ENCODE measurements at regions not wholly inside any gene's neighbourhood (a gene's known extent, or its start where the extent isn't known, plus 50 kb on each side); places are given as distances from the start of the nearest gene placed in this dataset.
"Not testable (repeated sequence)": the region's sequence is repeated elsewhere in the genome, so short reads cannot be mapped to it uniquely, and the experiment has no call there.

DNA sequence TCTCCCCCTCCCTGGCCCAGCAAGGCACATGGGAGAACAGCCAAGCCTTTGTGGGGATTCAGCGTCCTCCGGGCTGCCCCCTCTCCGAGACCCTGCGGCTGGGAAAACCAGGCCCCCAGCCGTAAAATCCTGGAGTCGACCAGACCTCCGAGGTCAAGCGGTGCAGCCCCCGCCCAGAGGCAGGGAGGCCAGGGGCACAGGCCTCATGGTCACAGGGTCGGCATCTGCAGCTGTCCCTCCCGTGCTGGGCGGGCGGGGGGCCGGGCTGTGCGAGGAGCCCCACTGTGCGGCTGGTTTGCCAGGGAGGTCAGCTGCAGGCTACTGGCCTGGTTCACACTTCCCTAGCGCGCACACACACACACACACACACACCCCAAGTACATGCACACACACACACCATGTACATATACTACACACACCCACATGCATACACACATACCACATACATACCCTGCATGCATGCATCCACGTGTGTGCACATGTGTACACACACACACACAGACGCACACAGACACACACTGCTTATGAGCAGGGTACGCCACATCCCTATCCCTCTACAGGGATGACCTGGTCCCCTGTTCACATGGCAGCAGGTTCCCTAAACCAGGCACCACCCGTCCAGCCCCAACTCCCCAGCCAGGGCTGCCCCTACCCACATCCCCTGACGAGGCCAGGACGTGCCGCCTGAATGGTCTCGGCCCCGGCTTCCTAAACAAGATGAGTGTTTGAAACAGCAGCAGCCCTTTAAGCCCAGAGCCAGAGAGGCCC is 108.9 kb upstream of the CIBAR2 start:
- DNase-seq (ENCODE audit: low spot score), result no peak

DNA sequence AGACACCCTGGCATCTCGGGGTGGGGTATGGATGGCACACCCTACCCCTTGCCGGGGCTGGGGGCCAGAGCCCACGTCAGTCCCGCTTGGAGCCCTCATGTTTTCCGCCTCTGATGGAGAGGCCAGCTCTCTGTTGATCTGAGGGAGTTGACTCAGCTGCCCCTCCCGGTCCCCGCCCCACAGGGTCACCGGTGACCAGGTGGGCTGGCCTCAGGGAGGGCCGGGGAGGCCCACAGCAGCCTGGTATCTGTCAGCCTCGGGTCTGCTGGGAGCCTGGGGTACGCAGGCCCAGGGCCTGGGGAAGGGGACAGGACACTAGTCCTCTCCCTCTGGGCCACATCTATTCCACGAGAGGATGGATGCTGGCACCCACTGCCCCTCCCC is 109.5 kb upstream of the CIBAR2 start:
- DNase-seq (ENCODE audit: low spot score), result no peak

DNA sequence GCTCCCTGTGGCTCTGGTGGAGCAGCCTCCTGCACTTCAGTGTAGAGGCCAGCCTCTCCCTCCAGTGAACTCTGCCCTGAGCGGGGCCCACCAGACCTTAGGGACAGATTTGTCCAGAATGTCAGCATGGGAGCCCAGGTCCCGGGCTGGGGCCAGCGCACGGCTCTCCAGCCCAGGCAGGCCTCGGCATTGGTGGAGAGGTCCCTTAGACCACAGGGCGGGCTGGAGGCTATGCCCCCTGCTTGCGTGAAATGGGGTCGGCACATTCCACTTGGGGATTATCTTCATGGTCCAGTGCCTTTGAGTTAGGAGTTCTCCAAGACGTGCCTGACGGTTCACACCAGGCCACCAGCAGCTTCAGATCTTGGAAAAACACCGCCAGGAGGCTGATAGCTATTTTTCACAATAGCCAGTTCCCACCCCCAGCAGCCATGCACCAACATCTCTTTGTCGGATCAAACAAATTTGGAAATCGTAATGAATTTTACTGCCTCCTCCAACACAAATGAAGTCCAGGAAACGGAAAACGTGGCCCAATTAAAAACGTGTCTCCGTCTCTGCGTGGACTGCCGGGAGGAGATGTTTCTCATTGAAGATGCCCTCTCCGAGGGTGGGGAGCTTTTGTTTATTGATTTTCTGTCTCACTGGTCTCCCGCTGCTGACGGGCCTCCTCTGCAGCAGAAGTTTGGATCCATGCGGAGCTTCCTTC is 110.0 kb upstream of the CIBAR2 start:
- no peak for DNase-seq (ENCODE audit: low spot score)

DNA sequence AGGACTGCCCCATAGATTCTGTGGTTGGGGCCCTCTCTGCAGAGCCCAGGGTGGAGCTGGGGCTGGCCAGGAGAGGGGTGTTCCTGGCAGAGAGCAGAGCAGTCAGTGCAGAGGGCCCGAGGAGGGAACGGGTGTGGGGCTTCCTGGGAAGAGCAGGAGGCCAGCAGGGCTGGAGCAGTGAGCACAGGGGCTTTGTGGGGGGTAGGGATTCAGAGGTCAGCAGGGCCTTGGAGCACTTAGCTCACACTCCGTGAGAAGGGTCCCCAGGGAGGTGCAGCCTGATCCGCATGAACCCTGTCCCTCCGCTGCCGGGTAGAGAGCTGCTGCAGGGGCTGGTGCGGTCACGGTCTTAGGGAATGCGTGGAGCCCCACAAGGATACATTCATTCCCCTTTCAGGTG is 113.0 kb upstream of the CIBAR2 start:
- DNase-seq (ENCODE audit: low spot score), result no peak

DNA sequence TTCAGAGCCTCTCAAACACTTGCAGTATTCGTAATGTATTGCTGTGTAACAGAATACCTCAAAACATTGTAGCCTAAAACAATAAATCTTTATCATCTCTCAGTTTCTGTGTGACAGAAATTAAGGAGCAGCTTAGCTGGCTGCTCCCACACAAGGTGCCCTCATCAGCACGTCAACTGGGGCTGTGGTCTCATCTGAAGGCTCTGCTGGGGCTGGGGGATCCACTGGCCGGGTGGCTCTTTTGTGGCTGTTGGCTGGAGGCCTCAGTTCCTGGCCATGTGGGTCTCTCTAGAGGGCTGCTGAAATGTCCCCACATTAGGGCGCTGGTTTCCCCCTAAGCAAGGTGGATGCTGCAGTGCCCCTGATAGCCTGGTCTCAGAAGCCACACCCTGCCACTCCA is 113.4 kb upstream of the CIBAR2 start:
- DNase-seq (ENCODE audit: low spot score), result no peak

DNA sequence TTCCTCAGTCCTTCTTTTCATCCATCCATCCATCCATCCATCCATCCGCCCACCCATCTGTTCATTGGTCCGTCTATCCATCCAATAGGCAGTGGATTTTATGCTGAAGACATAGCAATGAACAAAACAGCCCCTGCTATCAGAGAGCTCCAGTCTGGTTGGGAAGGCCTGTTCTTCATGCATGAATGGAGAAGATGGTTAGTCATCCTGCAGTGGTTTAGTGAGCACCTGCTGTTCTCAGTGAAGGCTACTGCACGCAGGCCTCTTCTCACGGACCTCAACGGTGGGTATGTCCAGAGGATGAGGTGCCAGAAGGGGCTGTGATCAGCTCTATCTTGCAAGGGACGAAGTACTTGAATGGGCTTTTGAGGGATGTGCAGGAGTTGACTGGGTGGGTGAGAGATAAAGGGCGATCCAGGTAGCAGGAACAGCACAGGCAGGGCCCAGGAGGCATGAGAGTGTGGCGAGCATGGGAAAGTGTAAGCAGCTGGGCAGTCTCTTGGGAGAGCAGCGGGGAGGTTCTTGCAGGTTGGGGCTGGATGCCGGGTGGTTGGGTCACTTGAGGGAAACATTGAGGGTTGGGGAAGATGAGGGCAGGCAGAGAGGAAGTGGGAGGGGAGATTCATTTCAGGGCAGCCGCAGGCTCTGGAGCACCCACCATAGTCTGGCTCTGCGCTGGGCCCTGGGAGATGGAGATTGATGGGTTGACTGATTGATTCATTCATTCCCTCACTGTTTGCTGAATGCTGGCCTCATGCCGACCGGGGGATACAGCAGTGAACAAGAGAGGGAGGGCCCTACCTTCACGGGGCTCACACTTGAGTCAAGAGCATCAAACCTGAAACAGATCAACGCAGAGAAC is 115.0 kb upstream of the CIBAR2 start:
- DNase-seq (ENCODE audit: low spot score), result no peak

DNA sequence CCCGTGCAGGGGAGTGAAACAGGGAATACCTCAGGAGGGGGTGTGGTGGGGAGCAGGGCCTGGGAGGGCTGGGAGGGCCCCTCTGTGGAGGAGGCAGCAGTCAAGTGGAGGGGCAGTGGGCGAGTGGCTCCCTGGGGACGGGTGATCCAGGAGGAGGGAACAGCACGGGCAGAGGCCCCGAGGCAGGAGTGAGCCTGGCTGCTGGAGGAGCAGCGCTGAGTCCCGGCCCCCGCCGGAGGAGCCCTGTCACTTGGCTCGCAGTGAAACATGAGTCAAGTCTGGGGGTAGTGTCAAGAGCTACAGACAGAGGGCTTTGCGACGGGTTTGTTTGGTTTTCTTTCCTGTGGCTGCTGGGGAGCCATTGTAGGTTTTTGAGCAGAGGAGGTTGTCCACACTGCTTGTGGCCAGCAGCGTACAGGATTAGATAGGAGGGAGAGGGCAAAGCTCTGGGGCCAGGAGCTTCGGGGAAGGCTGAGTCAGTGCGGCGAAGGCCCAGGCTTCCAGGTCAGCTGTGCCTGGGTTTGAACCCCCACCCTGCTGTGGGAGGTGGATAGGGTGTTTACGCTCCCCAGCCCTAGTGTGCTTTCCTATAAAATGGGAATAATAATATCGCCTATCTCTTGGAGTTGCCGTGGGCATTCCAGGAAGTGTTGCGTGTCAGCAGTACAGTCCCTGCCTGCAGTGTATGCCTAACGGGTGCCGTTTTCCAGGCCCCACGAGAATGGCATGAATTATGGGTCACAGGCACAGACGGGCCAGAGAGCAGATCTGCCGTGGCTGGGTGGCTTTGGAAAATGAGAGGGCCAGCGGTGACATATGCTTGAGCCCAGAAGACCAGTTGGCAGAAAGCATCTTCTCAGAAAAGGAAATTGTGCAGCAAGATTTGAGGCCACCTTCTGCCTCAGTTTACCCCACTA is 115.9 kb upstream of the CIBAR2 start:
- no peak for DNase-seq (ENCODE audit: low spot score)

DNA sequence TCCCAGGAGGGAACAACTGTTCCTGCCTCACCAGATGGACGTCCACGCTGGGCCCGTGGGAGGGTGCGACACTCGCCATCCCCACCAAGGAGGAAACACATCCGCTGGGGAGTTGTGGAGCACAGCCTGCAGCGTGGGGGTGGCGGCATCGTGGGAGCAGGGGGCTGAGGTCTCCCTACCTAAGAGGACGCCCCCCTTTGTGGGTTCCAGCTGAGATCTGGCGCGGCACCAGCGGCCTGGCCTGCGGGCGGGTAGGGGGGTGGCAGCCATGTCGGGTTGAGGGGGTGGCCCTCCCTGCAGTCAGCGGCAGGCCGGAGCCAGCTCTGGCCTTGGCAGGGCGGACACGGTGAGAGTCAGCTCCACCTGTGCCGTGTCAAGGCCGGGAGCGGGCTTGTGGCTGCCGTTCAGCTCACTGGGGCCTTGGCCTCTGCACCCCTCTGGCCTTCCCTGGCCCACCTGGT is 116.7 kb upstream of the CIBAR2 start:
- DNase-seq (ENCODE audit: low spot score), result no peak

DNA sequence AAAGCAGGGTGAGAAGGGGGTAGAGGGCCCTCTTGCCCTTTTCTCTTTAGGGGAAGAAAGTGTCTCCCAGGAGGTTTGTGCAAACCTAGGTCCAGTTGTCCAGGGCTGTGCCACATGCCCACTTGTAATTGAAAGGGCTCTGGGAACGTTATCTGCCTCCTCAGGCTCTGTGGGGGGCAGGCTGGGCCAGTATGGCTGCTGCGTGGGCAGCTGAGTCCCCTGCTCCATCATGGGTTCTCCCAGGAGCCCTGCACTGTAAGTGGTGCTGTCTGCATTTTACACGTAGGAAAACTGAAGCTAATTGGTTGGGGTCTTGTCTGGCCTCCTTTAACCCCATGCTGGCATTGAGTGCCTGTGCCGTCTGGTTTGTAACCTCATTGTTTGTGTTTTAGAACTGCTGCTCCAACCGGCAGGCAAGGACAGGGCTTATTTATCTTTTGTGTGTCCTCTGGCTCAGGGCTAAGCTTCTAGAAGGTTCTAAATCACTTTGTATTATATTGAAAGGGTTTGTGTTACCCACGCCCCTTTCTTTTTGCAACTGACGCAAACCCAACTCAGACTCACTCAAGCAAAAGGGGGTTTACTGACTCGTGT is 117.7 kb upstream of the CIBAR2 start:
- DNase-seq (ENCODE audit: low spot score), result no peak

DNA sequence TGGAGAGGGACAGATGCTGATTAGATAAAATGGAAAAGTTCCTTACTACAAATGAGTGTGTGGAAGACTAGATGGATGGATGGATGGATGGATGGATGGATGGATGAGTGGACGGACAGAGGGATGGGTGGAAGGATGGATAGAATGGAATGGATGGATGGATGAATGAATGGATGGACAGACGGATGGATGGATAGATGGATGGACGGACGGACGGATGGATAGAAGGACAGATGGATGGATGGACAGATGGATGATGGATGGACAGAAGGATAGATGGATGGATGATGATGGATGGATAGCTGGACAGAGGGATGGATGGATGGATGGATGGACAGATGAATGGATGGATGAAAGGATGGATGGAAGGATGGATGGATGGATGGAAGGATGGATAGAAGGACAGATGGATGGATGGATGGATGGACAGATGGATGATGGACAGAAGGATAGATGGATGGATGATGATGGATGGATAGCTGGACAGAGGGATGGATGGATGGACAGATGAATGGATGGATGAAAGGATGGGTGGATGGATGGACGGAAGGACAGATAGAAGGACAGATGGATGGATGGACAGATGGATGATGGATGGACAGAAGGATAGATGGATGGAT is 118.6 kb upstream of the CIBAR2 start:
- DNase-seq (ENCODE audit: low spot score), result not testable (repeated sequence)

DNA sequence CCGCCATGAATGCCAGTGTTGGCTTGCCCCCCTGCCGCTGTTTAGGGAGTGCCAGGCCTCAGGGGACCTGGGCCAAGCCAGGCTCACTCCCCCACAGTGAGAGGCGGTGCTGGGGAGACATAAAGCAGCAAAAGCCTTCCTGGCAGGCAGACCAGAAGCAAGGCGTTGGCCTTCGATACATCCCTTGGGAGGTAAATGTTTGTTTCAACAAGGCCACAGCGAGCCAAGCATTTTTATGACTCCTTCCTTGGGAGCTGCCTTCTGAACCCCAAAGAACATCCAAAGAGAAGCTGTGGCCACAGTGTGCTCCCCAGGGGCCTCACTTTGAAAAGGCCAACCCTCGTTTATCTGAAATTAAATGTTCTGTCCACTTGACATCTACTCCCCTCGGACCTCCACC is 119.7 kb upstream of the CIBAR2 start:
- DNase-seq (ENCODE audit: low spot score), result no peak

DNA sequence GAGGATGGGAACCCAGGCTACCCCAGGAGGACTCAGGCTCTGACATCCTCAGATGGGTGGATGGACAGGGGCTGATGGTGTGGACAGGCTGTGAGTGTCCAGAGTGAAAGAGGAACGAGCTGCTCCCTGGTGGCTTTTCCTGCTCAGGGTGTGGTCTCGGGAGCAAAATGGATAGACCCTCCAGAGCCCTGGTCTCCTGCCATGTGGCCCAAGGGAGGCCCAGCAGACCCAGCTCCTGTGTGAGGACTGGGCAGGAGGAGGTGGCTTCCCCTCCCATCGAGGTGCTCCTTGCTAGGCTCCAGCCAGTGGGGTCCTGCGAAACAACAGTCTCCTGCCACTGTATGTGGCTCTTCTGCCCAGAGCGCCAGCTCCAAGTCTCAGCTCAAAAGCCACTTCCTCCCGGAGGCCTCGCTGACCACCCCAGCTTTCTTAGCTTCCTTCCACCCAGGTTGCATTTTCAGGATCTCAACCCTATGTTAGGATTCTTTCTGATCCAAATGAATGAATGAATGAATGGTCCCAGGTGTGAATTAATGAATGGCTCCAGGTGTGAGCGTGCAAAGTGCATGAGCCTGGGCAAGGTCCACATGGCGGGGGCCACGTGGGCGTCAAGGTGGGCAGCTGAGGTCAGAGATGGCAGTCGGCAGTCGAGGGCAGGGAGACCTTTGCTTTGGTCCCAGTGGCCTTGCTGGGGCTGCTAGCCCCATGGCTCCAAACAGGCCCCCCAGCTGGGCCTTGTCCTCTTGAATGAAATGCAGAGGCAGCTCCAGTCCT is 120.3 kb upstream of the CIBAR2 start:
- no peak for DNase-seq (ENCODE audit: low spot score)

DNA sequence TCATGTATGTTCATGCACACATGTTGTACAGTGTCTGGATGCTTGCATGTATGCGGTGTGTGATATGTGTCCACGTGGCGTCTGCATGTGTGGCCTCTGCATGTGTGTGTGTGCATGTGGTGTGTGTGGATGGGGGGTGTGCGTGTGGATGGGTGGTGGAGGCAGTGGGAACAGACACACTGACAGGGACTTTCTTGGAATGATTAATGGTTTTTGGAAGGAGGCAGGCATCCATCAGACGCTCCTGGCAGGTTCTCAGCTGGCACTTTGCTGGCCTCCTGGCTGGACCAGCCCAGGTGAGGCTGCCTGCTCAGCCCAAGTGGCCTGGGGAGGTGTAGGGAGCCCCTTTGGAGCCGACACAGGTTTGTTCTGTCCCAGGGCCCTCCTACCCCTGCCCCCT is 121.2 kb upstream of the CIBAR2 start:
- no peak for DNase-seq (ENCODE audit: low spot score)

DNA sequence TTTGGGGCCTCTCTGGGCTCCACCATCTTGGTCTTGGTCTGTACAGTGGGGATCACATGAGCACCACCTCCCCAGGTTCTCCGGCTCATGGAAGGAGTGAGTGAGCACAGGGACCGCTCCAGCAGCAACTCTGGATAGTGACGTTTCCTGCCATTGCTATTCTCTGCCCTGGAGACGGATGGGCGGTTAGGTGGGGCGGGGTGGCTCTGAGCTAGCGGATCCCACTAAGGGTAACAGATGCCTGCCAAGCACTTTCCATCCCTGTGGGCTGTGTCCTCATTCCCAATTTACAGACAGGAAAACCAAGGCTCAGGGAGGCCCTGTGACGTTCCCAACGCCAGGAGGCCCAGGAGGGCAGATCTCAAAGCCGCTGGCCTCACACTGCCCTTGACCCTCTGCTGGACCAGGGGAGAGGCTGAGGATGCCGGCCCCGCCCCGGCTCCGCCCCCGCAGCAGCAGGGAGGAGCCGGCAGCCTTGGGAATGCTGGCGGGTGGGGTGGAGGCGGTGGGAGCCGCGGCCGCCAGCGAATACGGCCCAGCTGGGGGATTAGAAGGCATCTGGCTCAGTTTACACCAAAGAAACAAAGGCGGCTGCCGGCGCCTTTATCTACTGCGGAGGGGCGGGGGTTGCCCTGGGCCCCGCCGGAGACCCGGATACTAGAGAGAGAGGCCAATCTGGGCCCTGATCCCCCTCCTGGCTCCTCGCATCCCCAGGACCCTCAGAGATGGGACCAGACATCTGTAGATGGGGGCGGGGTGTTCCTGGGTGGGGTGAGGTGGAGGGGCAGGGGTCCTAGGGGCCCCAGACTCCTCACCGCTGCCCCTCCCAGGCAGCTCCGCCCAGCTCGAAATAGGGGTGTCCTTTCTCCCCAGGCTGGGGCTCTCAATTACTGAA is 122.3 kb upstream of the CIBAR2 start:
- DNase-seq (ENCODE audit: low spot score), result no peak

DNA sequence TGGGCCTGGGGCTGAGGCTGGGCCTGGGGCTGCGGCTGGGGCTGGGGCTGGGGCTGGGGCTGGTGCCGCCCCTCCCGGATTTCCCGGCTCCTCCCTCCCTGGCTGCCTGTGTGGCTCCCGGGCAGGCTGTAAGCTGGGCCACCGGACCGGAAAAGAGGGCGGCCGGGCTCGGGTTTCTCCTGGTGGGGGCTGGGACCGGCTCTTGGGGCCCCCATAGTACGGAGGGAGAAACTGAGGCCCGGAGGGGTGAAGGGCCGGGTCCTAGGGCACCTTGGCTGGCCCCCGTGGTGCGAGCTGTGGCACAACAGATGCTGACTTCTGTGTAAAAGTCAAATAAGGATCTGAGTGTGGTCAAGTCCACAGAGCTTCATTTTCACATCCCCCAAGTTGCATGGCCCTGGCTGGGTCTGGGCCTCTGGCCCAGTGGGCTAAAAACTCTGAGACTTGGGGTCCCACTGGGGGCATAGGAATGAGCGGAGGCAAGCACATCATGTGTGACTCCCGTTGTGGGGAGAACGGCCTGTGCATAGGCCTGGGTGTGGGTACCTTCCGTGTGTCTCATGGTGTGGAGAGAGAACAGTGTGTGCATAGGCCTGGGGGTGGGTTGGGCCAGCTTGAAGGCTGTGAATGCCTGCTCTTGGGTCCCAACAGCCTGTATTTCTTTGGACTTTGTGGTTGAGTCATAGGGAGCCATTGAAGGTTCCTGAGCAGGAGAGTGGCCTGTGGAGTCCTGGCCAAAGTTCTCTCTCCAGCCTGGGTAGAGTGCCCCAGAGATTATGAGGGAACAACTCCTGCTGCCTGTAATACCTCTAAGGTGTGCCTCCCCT is 123.9 kb upstream of the CIBAR2 start:
- DNase-seq (ENCODE audit: low spot score), result no peak

DNA sequence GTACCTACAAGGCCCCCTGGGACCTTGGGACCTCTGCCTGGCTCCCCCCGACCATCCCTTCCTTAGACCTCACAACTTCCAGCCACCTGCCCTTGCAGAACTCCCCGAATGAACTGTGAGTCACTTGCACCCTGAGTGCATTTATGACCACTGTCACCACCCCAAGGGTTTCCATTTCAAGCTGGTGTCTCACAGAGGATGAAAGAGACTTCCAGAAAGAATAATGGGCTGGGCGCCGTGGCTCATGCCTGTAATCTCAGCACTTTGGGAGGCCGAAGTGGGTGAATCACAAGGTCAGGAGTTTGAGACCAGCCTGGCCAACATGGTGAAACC is 124.5 kb upstream of the CIBAR2 start:
- DNase-seq (ENCODE audit: low spot score), result no peak

DNA sequence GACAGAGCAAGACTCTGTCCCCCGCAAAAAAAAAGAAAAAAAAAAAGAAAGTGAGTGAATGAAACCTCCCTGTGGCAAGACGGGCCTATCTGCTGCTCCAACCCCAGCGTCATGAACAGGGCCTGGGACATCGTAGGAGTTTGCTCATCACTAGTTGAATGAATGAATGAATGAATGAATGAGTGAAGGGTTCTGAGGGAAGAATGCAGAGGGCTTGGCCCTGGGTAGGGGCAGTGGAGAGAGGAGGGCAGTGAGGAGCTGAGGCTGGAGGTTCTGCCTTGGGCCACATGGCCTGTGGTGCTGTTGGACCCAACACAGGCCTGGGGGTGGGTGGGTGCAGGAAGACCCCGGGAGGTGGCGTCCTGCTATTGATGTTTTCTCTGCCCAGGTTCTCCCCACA is 125.5 kb upstream of the CIBAR2 start:
- no peak for DNase-seq (ENCODE audit: low spot score)

DNA sequence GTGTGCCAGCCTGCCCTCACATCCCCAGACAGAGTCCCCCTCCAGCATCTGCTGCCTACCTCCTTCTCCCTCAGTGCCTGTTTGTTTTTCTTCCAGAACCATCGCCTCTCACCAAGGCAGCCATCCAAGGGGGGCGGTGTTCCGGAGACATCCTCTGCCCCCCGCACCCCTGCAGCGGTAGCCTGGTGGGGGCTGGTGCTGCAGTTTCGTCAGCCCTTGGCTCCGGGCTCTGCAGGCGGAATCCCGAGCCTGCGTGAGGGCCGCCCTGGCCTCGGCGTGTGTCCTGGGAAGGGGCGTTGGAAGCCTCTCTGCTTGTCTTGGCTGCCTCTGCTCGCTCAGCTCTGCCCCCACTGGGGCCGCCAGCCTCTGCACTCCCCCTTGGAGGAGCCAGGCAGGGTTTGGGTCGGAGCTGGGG is 126.0 kb upstream of the CIBAR2 start:
- DNase-seq (ENCODE audit: low spot score), result no peak

Data from germinal center (tissue), 1 donor.